ENCODE measurements at regions not wholly inside any gene's neighbourhood (a gene's known extent, or its start where the extent isn't known, plus 50 kb on each side); places are given as distances from the start of the nearest gene placed in this dataset.

DNA sequence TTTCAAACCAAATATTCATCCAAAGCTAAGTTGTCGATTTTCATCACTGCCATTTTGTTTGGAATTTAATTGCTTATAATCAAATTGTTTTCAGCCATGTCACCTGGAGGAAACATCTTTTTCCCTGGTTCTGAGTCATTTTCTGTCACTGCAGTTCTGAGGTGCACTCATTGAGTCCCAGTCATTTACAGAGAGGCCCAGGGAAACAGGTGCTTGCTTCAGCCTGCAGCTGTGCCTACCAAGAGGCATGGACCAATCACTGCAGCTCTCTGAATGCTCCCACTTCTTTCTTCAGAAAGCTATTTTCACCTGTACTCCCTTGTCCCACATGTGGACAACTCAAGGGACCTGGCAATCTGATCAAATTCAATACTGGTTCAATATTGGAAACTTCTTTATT is 308.1 kb downstream of the COG6 start:
- Histone ChIP-seq H2AFZ (ENCODE audit: low read depth, low read length) (no peak overlapping the region), H4K20me1 (replicated peaks; ENCODE audit: control insufficient read depth, insufficient read depth, low read length) (no peaks in the 10 kb centered on the region), H3K9me1 (ENCODE audit: control insufficient read depth, insufficient read depth, low read length) (no peaks in the 10 kb centered on the region), H3K27me3 (ENCODE audit: control insufficient read depth in 2 of 2, insufficient read depth in 2 of 2, low read length in 2 of 2) (no peaks in the 10 kb centered on the region), H3K79me2 (ENCODE audit: control insufficient read depth, insufficient read depth, low read length) (no peaks in the 10 kb centered on the region), H3K9ac (ENCODE audit: insufficient read depth in 1 of 2, low read depth in 2 of 2, low read length in 2 of 2) (no peak overlapping the region), H3K36me3 (ENCODE audit: control insufficient read depth, insufficient read depth, low read length) (no peaks in the 10 kb centered on the region), H3K4me2 (ENCODE audit: insufficient read depth, low read length) (no peak overlapping the region), H3K9me3 (replicated peaks; ENCODE audit: control insufficient read depth, insufficient read depth, low read depth, low read length) (no peaks in the 10 kb centered on the region), H3K4me1 (replicated peaks in 1 of 2; ENCODE audit: control insufficient read depth in 2 of 2, insufficient read depth in 2 of 2, low read length in 2 of 2) (no peaks in the 10 kb centered on the region), H3K27ac (ENCODE audit: extremely low read depth, low read depth, low read length) (no peak overlapping the region), H3K4me3 (no peak overlapping the region)
- FAIRE-seq (no peak), ATAC-seq (no peak), DNase-seq (ENCODE audit: extremely low read depth in 1 of 4, low spot score in 3 of 4) (no peak)
- in situ Hi-C loops (cut with MboI) (no loop called here), intact Hi-C loops (cut with micrococcal nuclease) (no loop called here)
- no peak for TF ChIP-seq E2F1 (CRISPR knock-in tag; IDR thresholded peaks at IDR 0.05)
- no peak for TF ChIP-seq ZFP36 (IDR thresholded peaks at IDR 0.05; ENCODE audit: low read depth, low read length, partially characterized antibody)
- no peak for TF ChIP-seq SLC30A9 (CRISPR knock-in tag; IDR thresholded peaks at IDR 0.05)
- TF ChIP-seq, protein P1, sequence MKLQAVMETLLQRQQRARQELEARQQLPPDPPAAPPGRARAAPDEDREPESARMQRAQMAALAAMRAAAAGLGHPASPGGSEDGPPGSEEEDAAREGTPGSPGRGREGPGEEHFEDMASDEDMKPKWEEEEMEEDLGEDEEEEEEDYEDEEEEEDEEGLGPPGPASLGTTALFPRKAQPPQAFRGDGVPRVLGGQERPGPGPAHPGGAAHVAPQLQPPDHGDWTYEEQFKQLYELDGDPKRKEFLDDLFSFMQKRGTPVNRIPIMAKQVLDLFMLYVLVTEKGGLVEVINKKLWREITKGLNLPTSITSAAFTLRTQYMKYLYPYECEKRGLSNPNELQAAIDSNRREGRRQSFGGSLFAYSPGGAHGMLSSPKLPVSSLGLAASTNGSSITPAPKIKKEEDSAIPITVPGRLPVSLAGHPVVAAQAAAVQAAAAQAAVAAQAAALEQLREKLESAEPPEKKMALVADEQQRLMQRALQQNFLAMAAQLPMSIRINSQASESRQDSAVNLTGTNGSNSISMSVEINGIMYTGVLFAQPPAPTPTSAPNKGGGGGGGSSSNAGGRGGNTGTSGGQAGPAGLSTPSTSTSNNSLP (IDR thresholded peaks at IDR 0.05; ENCODE audit: borderline replicate concordance, low read depth, low read length) = no peak
- TF ChIP-seq SOX6 (IDR thresholded peaks at IDR 0.05) = no peak
- TF ChIP-seq ZBTB7A (IDR thresholded peaks at IDR 0.05; ENCODE audit: borderline replicate concordance, control insufficient read depth, low read depth, low read length) = no peak
- TF ChIP-seq ASH1L (IDR thresholded peaks at IDR 0.05; ENCODE audit: borderline replicate concordance, low read depth, partially characterized antibody) = no peak
- WGBS (ENCODE audit: insufficient coverage, low coverage, missing lambda C conversion rate) = 0% methylated on average over 1 of the region's 1 CpG
- ChIA-PET POLR2A (interaction anchor here (0.6 kb wide), 1 partner anchor 68 kb away, joined by 3 read pairs; no protein-coding TSS in a partner anchor), CTCF (ENCODE audit: low intra/inter-chr PET ratio) (no interaction called here)
- BruUV-seq (replicated peaks) = no TSS peak
